Epithelial cell of proximal tubule (primary cell): ENCODE measurements at regions not wholly inside any gene's neighbourhood (a gene's known extent, or its start where the extent isn't known, plus 50 kb on each side); places are given as distances from the start of the nearest gene placed in this dataset.

Experiments used
- DNase-seq: peaks from one replicate; pipeline ENCODE4 v3.0.0-alpha.2; 2011; ENCODE audit warnings: low read depth
- H3K4me3 ChIP-seq: 2 replicates; pipeline ENCODE4 v1.5.1; 2011; ENCODE audit warnings: low read depth, mild to moderate bottlenecking, low read length
- TF ChIP-seq, protein P1 (sequence below): conservative IDR thresholded peaks from 2 replicates; pipeline ENCODE4 v1.5.1; 2012; ENCODE audit warnings: low read depth, mild to moderate bottlenecking, low read length

DNA sequence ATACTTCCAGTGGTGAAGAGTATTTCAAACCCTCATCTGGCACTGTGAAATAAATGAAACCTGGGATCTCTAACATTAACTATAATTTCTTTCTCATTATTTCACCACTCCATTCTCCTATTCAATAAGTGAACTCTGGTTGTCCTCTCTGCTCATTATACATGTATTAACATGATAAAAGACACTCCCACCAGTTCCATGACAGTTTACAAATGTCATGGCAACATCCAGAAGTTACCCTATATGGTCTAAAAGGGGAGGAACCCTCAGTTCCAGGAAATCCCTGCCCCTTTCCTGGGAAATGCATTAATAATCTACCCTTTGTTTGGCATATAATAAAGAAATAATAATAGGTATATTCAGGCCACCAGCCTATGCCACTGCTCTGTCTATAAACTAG is 62.7 kb upstream of the BRINP3 start:
- no peak overlapping the region for H3K4me3 ChIP-seq
- no peak for DNase-seq
- TF ChIP-seq, protein P1, sequence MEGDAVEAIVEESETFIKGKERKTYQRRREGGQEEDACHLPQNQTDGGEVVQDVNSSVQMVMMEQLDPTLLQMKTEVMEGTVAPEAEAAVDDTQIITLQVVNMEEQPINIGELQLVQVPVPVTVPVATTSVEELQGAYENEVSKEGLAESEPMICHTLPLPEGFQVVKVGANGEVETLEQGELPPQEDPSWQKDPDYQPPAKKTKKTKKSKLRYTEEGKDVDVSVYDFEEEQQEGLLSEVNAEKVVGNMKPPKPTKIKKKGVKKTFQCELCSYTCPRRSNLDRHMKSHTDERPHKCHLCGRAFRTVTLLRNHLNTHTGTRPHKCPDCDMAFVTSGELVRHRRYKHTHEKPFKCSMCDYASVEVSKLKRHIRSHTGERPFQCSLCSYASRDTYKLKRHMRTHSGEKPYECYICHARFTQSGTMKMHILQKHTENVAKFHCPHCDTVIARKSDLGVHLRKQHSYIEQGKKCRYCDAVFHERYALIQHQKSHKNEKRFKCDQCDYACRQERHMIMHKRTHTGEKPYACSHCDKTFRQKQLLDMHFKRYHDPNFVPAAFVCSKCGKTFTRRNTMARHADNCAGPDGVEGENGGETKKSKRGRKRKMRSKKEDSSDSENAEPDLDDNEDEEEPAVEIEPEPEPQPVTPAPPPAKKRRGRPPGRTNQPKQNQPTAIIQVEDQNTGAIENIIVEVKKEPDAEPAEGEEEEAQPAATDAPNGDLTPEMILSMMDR, result no peak

DNA sequence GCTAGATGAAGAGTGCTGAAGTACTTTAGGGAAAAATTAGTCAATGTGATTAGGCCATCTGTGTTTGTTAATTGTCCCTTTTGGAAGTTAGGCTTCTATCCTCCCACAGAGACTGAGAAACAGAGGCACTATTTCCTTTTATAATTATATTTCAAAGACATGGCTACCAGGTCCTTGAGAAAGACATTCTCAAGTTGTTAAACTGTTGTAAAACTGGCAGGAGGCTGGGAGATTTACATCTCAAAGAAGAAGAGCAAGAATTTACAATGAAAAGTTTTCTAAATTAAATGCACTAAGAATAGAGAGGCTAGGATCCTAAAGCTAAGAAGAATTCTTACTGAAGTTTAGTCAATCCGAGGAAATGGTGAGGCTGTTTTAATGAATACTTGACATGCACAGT is 74.0 kb upstream of the BRINP3 start:
- TF ChIP-seq, protein P1, result no peak
- DNase-seq, result no peak
- no peak overlapping the region for H3K4me3 ChIP-seq

DNA sequence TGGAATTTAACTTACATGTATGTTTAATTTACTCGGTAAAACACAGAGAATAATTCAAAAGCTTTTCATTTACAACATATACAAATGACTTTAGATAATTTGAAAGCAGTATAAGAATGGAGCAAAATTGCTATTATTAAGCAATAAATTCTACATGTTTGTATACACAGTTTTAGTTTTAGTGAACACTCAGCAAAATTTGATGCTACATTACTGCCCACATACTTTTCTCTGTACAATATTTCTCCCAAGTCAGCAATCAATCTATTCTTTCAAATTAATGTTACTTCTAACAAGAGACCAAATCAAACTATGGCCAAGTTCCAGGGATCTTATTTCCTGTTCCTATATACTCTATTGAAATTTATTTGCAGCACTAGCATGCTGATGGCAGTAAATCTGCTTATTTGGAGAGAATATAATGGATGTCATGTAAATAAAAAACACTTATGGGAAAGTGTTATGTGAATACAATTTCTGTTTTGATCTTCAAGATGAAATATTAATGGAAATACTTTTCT is 82.6 kb upstream of the BRINP3 start:
- DNase-seq, result no peak
- TF ChIP-seq, protein P1, result no peak
- no peak overlapping the region for H3K4me3 ChIP-seq

DNA sequence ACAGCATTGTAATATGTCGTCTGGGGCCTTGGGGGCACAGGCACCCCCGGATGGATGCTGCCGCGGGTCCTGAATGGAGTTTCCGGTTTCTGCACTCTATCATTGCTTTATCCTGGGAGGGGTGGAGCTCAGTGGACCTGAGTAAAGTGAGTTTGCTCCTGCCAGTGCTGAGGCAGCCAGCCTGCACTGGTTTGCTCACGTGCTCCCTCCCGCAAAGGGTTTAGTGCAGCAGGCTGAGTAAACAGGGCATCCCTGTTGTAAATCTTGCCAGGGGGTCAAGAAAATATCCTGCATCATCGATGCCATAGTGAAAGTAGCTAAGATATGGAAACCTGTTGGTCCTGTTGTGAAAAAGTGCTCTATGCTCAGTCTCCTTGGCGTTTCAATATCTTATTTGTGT is 85.6 kb upstream of the BRINP3 start:
- TF ChIP-seq, protein P1, result no peak
- DNase-seq, result no peak
- no peak overlapping the region for H3K4me3 ChIP-seq

DNA sequence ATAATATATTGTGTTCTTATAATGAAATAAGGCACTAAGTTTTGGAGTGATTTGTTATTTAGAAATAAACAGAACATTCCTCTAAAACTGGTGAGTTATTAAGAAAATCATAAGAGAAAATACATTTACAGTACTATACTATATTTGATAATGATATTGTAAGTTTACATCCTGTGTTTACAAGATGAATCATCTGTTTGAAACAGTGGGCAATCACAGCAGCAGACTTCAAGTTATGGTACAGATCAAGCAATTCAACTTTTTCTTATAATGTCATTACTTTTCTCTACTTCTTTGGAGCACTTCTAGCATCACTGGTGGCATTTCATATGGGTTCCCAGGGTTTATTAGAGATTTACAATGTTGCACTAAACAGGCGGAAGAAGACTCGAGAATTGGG is 86.5 kb upstream of the BRINP3 start:
- DNase-seq, result no peak
- H3K4me3 ChIP-seq, result no peak overlapping the region
- TF ChIP-seq, protein P1, result no peak

DNA sequence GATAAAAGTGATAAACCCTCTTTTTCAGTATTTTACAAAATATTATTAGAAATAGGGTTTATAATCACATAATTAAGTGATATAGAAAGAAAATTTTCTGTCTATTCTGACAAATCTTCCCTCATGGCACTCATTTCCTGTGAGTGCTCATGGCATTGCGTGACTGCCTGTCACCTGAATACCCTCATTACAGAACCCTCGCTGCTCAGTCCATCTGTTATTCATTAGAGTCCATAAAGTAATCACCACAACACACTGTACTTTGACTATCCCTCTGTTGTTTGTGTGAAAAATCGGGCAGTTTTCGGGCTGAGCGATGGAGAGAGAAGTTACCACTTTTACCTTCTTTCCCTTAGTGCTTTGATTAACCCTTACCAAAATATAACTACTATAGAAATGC is 100.4 kb upstream of the BRINP3 start:
- no peak for DNase-seq
- H3K4me3 ChIP-seq, result no peak overlapping the region
- TF ChIP-seq, protein P1, result no peak

DNA sequence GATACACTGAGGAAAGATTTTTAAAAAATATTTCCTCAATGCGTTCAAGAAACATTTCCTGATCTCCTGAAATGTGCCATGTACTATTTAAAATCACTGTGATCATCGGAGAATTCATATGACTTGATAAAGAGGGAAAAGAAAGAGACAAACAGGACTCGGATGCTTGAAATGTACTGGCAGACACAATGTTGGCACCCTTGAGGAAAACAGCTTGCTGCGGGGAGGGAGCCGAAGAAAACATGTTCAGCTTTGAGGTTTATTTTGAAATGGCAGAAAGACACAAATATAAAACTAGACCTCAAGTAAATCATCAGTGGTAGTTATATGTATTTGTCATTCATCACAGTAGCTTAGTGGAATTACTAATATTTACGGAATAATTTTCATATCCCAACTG is 100.9 kb upstream of the BRINP3 start:
- no peak for DNase-seq
- TF ChIP-seq, protein P1, result no peak
- no peak overlapping the region for H3K4me3 ChIP-seq
